A204.1 (cell line): ENCODE measurements at regions not wholly inside any gene's neighbourhood (a gene's known extent, or its start where the extent isn't known, plus 50 kb on each side); places are given as distances from the start of the nearest gene placed in this dataset.

Source experiments
- FAIRE-seq: peaks from 2 replicates; lab custom pipeline; 2012; peaks lifted over from hg19 to GRCh38; lab: Jason Lieb, UNC

DNA sequence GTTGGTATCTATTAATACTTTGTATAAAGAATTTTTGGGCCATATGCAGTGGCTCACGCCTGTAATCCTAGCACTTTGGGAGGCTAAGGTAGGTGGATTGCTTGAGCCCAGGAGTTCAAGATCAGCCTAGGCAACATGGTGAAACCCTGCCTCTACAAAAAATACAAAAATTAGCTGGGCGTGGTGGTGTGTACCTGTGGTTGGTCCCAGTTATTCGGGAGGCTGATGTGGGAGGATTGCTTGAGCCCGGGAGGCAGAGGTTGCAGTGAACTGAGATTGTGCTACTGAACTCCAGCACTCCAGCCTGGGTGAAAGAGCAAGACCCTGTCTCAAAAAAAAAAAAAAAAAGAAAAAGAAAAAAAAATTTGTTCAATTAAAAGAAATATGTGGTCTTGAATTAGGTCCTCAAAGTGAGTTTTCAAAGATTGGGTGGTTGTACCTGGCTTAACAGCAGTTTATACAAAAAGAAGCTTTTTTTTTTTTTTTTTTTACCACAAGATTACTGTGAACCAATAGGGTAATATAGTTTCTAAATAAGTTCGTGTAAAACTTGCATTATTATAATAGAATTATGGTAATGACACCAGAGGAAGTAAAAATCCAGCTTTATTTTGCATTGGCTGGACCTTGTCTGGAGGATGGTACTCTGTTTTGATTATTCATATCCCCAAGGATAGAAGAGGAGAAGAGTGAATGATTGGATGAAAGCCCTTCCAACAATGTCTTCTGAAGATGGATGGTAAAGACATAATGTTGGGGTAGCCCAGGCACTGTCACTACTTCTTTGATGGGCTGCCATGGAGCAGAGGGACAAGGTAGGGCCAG is 210.3 kb downstream of the MYCN start:
- no peak for FAIRE-seq

DNA sequence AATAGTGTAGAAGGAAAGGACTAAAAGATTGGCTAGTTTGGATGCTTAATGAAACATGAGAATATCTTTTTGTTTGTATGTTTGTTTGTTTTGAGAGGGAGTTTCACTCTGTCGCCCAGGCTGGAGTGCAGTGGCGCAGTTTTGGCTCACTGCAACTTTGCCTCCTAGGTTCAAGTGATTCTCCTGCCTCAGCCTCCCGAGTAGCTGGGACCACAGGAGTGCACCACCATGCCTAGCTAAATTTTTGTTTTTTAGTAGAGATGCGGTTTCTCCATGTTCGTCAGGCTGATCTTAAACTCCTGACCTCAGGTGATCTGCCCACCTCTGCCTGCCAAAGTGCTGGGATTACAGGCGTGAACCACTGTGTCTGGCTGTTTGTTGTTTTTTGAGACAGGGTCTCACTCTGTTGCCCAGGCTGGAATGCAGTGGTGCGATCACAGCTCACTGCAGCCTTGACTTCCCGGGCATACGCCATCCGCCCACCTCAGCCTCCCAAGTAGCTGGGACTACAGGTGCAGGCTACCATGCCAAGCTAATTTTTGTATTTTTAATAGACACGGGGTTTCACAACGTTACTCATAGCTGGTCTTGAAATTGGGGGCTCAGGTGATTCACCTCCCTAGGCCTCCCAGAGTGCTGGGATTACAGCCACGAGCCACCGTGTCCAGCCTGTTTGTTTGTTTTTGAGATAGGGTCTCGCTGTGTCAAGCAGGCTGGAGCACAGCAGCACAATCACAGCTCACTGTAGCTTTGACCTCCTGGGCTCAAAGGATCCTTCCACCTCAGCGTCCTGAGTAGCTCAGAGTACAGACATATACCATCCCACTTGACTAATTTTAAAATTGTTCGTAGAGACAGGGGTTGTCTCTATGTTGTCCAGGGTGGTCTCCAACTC is 209.2 kb downstream of the MYCN start:
- FAIRE-seq, result no peak

DNA sequence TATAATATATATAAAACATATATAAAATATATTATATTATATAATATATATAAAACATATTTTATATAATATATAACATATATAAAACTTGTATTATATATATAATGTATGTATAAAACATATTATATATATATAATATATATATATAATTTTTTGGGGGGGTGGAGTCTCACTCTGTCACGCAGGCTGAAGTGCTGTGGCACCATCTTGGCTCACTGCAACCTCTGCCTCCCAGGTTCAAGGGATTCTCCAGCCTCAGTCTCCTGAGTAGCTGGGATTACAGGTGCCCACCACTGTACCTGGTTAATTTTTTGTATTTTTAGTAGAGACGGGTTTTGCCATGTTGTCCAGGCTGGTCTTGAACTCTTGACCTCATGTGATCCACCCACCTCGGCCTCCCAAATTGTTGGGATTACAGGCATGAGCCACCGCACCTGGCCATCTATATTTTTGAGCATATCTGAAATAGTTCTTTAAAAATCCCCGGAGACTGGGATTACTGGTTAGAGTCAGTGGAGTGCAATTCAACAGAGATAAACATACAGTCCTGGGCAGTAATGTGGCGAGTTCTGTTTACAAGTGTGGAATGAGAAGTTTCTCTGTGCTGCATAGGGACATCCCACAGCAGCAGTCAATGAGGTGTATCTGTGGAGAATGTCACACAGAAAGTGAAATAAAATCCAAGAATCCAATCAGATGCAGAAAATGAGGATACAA is 208.4 kb downstream of the MYCN start:
- no peak for FAIRE-seq

DNA sequence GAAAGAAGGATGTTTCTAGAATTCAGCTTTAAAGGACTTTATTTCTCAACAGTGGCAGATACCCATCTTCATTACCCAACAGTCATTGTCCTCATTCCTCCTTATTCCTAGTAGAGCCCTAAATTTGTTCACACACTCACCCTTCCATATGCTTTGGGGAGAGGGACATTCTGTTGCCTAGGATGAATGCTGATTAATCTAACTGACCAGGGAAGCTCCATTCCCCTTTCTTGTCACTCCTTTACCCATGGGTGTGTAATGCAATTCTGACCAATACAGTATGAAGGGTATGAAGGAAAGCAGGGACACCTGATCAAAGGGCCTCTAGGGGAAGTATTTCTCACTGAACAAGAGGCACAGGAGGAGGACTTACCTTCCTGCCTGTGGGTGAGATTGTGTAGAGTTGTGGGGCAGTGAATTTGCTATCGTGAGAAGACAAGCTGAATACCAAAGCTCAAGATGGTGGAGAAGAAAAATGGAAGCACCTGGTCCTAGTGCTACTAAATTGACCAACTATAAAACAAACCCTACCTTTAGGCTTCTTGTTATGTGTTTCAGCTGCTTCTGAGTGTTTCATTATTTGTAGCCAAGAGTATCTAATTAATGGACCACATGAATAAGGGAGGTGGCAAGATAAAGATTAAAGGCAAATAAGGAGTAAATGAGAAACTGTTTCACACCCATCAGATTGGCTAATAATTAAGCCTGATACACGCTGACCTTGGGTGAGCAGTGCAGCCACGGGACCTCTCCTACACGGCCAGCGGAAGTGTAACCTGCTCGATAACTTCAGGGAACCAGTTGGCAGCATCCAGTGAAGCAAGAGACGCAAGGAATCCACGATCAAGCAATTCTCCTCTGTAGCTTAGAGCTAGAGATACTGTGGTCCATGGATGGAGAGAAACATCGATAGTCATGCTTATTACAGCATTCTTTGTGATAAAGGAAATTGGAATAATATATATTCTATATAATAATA is 202.3 kb downstream of the MYCN start:
- no peak for FAIRE-seq

DNA sequence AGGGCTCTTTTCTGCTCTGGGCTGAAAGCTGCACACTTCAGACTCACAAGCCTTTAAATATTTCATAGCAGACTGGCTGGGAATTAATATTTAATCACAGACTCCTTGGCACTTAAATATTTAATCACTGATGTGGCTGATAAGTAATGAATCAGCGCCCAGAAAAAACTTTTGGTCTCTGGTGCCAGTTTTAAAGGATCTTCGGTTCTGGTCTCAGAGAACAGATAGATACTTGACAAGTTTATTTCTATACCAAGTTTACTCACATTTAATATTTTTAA is 201.2 kb downstream of the MYCN start:
- no peak for FAIRE-seq

DNA sequence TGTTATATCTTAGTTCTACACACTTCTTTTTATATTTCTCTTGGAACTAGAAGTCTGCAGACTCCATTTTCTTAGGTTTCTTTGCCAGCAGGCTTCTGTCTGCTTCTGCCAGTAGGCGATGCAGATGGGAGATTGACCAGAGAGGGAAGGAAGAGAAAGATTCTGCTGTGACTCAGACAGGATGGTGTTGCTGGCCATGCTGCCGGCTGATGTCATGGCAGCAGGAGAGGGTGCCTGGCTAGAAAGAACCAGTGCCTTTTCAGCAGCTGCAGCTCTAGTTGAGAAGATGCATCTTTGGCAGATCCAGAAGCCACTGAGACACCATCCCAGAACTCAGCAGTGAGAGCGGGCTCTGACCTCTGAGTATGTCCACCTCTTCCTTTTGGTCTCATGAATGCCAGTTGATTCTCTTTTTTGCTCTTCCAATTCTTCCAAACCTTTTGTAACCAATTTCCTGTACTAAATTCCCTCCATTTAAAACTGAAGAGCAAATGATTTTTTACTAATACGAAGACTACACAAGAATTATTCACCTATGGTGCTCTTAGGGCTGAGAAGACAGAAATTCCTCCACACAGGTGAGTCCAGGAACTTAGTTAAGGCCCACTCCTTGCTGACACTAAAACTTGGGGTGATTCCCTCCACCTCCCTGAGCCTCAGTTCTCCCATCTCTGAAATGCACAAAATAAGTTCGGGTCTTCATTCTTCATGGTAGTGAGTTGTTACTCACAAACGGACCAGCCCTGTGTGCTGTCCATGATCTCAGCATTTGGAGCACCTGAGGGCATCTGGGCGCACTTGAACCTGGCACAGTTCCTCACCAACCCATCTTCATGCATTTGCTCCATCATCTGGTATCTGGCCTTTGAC is 200.7 kb downstream of the MYCN start:
- FAIRE-seq, result no peak

DNA sequence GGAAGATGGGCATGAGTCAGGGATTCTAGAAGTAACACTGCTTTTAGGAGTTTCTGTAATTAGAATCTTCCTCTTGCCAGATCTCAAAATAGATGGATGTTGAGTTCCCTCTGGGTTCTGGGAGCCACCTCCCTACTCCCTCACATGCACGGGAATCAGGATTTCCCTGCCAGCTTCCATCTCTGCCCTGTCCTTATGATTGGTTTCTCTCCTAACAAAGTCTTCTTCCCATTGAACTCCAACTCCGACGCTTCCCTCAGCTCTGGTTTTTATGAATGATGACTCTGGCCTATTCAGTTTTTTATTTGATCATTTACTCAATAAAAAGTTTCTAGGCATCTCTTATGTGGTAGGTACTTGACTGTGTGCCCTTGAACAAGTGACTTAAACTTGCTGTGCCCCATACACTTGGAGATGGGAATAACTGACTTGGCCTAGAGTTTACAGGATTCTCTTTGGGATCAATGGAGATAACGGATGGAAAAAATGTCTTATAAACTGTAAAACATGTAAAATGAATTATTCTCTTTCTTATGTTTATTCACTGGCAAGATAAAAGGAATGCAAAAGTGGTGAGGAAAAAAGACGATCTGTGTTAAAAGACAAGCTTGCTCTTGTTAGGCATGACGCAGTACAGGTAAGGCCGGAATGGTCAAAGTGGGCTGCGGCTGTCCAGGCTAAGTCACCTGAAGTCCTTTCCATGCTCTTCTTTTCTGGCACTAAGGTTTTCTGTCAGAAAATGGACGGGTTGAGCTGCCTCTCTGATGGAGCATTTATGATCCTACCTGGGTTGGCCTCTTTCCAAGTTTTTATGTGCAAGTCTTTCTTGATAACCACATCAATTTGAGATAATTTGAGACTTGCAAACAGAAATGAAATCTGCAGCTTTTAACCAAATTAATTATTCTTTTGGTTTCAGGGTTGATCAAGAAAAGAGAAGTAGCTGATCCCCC is 199.6 kb downstream of the MYCN start:
- FAIRE-seq, result no peak

DNA sequence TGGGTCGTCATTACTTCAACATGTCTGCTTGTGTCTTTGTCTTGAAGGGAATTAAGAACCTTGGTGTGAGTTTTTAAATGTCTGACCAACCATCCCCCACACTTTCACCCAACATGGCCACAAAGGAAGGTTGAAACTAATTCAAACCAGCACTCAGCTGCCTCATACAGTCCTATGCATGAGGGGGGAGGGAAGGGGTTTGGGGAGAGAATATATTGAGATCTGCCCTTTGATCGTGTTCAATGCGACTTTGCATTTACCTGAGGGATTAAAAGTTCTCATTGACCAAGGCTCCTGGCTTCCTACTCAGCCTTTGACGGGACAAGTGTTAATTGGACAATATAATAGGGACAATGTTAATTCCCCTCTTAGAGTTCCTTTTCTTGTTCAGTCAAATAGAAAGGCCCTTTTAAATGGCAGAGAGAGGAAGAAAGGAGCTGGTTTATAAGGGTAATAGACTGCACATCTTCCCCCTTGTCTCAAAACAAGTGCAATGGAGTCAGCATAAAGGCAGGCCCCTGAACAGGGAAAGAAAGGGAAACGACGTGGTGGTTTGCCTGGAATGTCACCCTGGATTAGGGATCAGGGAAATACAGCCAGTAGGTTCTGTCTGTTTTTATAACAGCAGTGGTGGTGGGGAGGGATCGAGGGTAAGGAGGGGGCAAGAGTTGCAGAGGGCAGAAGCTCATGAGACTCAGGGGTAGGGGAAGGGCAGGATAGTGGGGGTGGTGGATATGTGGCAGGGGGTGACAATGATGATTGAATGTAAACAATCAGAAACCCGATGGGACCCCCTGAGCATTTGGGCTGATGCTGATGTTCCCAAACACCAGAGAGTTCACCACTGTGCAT is 198.7 kb downstream of the MYCN start:
- FAIRE-seq, result no peak

DNA sequence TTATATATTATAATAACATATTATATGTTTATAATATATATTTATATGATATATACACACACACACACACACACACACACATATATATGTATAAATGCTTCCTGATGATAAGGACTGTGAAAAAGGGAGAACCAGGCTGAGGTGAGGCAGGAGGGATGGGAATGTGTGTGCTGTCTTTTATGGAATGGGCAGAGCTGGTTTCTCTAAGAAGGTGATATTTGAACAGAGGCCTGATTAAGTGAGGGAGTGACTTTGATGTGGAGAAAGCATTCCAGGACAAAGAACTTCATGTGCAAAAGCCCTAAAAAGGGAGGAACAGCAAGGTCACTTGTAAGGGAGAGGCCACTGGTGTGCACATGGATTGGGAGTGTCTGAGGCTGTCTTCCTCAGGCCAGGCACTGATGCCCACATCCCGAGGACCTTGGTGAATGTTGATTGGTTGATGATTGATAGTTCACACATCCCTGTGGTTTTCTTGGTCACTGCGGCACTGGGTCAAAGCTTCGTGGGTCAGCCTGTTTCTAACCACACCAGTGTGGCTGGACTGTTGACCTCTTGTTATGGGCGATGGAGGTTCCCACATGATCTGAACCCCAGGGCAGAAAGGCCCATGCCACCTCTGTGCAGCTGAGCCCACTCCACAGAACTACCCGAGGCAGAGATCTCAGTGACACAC is 196.9 kb downstream of the MYCN start:
- no peak for FAIRE-seq

DNA sequence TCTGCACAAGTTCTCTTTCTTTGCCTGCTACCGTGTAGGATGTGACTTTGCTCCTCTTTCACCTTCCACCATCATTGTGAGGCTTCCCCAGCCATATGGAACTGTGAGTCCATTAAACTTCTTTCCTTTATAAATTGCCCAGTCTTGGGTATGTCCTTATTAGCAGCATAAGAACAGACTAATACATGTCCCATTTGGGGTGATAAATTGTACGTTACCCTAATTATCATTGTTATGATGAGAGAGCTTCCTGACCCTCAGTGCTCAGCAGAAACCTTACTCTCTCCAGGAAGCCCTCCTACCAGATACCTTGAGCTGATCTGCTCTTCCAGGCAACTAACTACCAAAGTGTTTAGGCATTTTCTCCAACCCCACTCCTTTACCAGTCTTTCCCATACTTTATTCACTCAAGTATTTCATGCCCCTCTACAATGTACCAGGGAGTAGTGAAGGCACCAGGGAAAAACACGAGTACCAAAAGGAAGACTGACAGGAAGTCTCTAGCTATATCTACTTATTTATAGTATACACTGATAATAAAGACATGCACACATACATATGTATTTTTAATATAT is 196.2 kb downstream of the MYCN start:
- no peak for FAIRE-seq

DNA sequence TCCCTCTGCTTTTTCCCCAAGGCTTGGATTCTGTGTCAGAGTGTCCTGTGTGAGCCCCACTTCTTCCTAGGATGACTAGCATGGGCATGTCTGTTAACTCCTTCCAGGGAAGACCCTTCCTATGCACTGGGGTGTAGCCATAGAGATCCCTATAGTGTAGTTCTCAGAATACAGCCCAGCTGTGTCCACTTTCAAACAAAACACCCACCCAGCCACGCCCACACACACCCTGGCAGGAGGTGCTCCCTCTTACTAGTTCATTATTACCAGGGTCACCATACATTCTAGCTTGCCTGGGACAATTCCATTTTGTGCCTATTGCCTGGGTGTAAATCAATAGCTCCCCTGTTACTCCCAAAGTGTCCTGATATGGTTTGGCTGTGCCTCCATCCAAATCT is 195.6 kb downstream of the MYCN start:
- no peak for FAIRE-seq

DNA sequence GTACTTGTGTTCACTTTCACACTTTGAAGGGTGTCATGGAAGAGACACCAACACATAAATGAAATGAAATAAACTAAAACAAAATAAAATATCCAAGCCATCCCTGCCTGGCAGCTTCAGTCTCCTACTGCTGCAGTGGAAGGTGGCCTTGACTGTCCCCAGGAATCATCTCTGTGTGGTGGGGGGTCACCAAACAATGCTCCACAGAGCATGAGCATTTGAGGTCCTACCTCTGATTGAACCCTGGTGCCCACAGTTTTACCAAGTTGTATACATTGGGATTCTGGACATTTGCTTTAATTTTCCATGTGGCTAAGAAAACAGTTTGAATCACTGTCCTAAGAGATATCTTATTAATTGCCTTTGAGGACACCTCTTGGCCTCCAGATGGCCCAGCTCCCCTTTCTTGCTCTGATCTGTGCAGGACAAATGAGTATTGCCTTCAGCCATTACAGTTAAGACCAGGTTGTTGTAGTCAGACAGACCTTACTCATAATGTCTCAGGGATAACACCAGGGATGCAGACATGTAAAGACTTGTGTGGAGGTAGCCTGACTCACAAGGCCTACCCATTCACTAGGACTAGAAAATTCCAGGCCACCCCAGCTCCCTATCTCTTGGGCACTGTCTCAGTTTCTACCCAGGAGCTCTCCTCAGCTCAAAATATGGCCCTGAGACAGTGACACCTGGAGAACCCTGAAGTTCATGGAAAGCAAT is 195.0 kb downstream of the MYCN start:
- FAIRE-seq, result no peak

DNA sequence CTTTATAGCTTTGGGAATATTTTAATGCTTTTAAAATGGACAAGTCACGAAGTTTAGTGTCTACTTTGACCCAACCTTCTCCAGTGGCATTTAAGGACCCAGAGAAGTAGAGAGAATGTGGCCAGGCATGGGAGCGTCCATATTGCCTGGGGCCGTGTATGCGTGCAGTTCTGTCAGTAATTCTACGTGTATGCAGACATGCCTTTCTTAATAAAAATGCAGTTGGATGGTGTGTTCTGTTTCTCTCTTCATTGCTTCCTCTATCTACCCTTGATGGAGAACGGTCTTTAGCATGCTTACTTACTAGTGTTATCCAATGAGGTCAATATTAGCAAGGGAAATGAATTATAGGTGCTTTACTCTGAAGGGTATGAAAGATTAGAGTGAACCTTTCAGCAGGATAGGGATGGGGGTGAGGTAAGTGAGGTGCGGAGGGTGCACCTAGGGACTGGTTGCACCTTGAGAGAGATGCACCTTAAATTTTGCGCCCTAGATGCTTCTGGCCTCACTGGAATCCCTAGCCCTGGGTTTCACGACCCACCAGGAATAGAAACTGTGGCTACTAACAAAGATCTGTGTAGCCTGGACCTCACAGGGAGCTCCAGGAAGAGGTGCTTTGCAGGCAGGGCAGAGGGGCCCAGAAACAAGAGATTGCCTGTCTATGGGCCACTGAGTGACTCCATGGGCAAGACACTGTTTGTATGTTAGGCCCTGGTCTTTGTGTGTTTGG is 194.3 kb downstream of the MYCN start:
- no peak for FAIRE-seq

DNA sequence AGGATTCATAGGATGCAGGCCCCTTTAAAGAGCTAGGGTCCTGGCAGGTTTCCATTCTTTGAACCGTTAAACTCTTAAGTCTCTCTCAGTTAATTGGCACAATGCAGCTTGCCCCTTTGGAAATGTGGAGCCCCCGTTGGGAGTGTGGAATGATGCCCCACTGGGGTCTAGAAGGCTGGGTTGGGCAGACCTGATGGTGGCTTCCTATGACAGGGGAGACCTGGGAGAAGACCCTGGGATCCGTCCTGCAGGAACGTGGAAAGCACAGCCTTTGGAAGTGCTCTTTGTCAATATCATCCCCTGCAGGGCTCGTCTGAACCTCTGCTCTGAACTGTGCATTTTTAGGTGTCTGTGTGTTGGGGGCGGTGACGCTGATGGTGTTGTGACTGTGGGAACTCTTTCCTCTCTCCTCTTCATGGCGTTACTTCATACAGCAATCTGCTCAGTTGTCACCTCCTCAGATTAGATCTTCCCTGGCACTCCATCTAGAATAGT is 190.6 kb downstream of the MYCN start:
- no peak for FAIRE-seq

DNA sequence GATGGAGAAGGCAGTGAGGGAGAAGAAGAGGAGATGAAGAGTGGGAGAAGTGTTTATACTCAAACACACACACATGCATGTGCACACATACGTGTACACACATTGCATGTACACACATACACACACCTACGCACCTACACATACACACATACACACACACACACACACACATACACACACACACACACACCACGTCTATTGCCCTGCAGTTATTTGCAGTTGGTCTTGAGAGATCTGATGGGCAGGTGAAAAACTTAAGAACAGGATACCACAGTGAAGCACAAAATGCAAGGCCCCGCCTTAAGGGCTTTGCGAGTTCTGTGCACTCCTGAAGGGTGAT is 190.2 kb downstream of the MYCN start:
- no peak for FAIRE-seq
